Mucosa of rectum (tissue), 2 donors: ENCODE measurements at regions not wholly inside any gene's neighbourhood (a gene's known extent, or its start where the extent isn't known, plus 50 kb on each side); places are given as distances from the start of the nearest gene placed in this dataset.
A peak's percentile ranks its signal among the peaks of the same experiment; 100 is the strongest.

Source experiments
- H3K27ac ChIP-seq, 2 donors: one replicate each; pipeline ENCODE4 v1.7.0; 2013; ENCODE audit warnings: inconsistent platforms in 2 of 2, low read depth in 2 of 2, low read length in 2 of 2
- H3K27me3 ChIP-seq, 2 donors: one replicate each; pipeline ENCODE4 v1.7.0; 2013; ENCODE audit warnings: low read length in 2 of 2; ENCODE audit not compliant: control insufficient read depth in 2 of 2, insufficient read depth in 2 of 2
- H3K36me3 ChIP-seq, 2 donors: one replicate each; pipeline ENCODE4 v1.7.0; 2013; ENCODE audit warnings: low read length in 2 of 2; ENCODE audit not compliant: control insufficient read depth in 2 of 2, insufficient read depth in 2 of 2
- H3K4me1 ChIP-seq, 2 donors: one replicate each; pipeline ENCODE4 v1.7.0; 2013; ENCODE audit warnings: low read length in 2 of 2, mild to moderate bottlenecking in 1 of 2; ENCODE audit not compliant: control insufficient read depth in 2 of 2, insufficient read depth in 2 of 2
- H3K4me3 ChIP-seq, 2 donors: one replicate each; pipeline ENCODE4 v1.7.0; 2013; ENCODE audit warnings: low read length in 2 of 2
- H3K9ac ChIP-seq, 2 donors: one replicate each; pipeline ENCODE4 v1.7.0; 2013; ENCODE audit warnings: low read length in 2 of 2, low read depth in 1 of 2, mild to moderate bottlenecking in 1 of 2
- H3K9me3 ChIP-seq, 2 donors: one replicate each; pipeline ENCODE4 v1.7.0; 2013; ENCODE audit warnings: low read length in 2 of 2; ENCODE audit not compliant: control insufficient read depth in 2 of 2
- donor health status: healthy.
- donor health status: Normal muscosa, but diverticular disease.

DNA sequence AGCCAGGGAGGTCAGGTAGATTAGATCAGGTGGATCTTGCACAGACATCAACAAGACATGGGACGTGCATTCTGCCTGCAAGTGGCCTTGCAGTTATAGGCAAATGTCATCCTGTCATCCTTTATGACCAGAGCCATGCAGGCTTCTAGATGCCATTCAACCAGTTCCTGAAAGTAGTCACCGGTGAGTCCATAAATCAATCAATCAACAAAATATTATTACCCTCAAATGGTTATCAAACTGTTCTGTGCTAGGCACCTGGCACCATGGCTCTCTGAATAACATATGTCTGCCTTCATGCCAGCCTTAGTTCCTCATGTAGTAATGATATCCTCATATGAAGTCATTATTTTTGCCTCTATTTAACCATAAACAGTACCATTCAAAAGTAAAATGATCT lies 146.9 kb downstream of the TOMM20 start:
- Histone ChIP-seq H3K4me1 (peaks cover 44 to 53% of the 10 kb centered on the region in 2 donors), H3K27me3 (no peaks in the 10 kb centered on the region), H3K36me3 (no peaks in the 10 kb centered on the region), H3K9ac (no peak overlapping the region), H3K9me3 (no peaks in the 10 kb centered on the region), H3K27ac (peak overlapping the region; percentile 94), H3K4me3 (no peak overlapping the region)

DNA sequence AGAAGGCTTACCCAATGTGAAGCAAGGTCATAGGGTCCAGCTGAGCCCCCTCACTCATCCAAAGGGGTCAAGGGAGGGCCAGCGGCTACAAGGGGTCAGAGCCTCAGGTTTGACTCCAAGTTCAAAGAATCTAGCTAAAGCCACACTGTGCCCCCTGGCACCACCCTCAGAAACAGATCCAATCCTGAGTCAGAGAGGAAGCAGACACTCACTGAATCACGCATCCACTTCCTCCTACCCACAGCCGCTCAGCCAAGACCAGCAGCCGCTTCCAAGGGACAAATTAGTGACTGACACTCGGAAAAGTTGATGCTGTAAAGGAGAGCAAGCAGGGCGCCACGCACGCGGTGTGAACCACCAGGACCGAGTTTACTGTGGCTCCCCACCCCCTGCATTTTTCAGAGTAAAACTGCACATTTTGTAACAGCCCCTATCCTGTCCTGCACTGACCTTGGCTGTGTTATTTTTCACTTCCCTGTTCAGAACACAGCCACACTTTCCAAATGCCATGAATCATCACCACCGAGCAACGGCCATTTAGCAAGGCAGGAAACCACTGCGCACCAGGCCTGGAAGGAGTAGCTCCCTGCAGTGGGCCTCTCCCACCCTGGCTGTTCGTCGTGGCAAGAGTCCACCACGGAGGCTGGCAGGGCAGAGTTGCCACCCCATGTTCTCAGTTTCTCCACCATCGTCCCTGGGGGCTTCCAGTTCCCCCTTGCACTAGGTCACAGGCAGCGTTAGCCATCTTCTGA lies 147.8 kb downstream of the TOMM20 start:
- Histone ChIP-seq H3K9ac (peak overlapping the region; percentile 56 to 62), H3K36me3 (no peaks in the 10 kb centered on the region), H3K4me3 (peak overlapping the region; percentile 15 to 39), H3K4me1 (peaks cover 43 to 60% of the 10 kb centered on the region in 2 donors), H3K9me3 (no peaks in the 10 kb centered on the region), H3K27ac (peak overlapping the region; percentile 94), H3K27me3 (no peaks in the 10 kb centered on the region)

DNA sequence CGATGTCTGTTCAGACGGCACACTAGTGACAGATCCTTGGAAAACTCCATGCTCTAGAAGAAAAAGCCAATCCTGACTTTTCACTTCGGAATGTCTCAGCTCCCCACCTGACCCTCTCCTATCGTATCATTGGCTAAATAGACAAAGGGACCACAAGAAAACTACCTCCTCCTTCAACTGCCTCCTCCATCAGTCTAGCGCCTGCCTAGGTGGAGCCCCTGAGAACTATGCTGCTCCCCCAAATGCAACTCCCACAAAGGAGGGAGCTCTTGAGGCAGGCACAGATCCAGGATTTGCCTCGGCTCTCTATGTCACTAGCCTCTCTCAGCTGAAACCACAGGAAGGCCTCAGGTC lies 148.4 kb downstream of the TOMM20 start:
- Histone ChIP-seq H3K9me3 (no peaks in the 10 kb centered on the region), H3K27me3 (no peaks in the 10 kb centered on the region), H3K4me1 (peaks cover 49 to 65% of the 10 kb centered on the region in 2 donors), H3K9ac (peak overlapping the region; percentile 53 to 62), H3K36me3 (no peaks in the 10 kb centered on the region), H3K27ac (peak overlapping the region; percentile 94), H3K4me3 (peak overlapping the region in 1 of 2 donors; percentile 39)

DNA sequence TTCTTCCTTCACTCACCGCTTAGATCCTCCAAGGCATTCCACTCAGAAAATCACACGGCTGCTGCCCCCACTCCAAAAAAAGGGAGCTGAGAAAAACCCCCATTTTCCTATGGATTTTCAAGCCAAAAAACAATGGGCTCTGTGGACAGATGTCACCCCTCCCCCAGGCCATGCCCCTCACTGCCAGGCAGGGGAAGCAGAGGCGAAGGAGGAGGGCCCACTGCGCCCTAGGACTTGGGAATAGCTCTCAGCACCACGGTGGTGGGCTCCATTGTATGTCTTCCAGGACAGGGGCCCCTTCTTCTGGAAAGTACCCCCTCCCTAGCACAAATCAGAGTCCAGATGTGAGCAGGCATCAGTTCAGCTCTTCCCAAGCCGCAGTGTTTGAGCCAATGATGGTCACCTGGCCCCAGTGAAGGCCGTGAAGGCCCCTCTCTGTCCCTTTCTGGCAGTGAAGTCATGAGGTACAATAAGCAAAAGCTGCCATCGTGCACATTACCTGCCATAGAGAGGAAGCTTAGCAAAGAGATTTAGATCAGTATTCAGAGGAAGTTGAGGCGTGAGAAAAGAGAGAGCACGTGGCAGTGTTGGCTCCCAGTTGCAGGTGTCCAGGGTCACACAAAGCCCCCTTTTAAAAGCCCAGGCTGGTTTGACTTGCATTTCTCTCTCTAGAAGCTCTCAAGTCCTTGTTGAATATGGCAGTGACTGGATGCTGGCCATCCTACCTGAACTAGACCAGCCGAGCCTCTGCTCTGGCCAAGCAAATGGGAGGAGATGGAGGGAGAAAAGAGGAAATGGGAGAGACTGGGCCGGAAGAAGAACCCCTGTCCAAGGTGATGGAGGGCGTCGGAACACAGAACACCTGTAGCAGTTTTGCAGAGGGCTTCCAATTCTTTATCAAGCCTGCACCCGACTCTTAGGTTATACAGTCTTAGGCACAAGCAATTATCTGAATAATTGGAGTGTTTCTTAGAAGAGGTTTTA lies 149.0 kb downstream of the TOMM20 start:
- H3K4me1 ChIP-seq, result peaks cover 55 to 68% of the 10 kb centered on the region in 2 donors
- H3K27ac ChIP-seq, result peak overlapping the region; percentile 94
- no peaks in the 10 kb centered on the region for H3K27me3 ChIP-seq
- peak overlapping the region; percentile 17 to 55 for H3K4me3 ChIP-seq
- H3K9ac ChIP-seq, result peak overlapping the region; percentile 53 to 71
- H3K9me3 ChIP-seq, result no peaks in the 10 kb centered on the region
- H3K36me3 ChIP-seq, result no peaks in the 10 kb centered on the region

DNA sequence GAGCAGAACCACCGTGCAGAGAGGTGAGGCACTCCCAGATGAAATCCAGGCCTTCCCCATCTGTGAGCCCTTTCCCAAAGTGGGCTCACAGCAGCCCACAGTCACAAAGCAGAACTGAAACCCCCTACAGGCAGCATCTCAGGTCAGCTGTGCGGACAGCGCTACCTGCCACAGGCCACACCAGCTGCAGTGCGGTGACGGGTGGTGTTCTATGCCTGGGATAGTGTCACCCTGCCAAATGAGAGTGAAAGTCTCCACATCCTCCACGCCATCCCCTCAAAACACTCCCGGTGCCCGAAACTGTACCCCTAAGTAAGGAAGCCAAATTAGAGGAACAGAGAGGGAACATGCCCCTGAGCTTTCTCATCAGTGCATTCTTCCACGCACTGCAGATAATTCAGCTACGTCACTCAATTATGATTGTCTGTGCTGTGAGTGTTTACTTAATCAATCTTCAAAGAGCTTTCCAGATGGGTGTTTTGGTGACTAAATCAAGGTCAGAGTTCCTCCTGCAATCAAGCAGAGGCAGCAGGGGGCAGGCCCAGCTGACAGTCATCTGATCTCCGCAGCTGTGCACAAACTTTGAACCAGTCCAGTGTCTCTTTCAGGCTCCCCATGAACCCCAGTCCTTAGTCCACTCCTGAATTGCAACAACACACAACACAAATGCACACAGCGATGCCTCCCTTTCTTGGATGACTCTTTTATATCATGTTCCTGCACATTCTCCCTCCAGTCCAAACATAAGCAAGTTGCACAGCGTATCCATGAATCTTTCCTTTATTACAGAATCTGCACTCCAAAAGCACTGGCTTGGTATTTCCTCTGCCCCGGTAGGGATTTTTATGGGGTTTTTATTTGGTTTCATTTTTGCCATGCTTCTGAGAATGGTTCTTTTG lies 150.0 kb downstream of the TOMM20 start:
- Histone ChIP-seq H3K27me3 (no peaks in the 10 kb centered on the region), H3K9ac (peak overlapping the region; percentile 53 to 71), H3K27ac (peak overlapping the region; percentile 94), H3K36me3 (no peaks in the 10 kb centered on the region), H3K4me3 (peak overlapping the region; percentile 17 to 55), H3K9me3 (no peaks in the 10 kb centered on the region), H3K4me1 (peaks cover 62 to 77% of the 10 kb centered on the region in 2 donors)

DNA sequence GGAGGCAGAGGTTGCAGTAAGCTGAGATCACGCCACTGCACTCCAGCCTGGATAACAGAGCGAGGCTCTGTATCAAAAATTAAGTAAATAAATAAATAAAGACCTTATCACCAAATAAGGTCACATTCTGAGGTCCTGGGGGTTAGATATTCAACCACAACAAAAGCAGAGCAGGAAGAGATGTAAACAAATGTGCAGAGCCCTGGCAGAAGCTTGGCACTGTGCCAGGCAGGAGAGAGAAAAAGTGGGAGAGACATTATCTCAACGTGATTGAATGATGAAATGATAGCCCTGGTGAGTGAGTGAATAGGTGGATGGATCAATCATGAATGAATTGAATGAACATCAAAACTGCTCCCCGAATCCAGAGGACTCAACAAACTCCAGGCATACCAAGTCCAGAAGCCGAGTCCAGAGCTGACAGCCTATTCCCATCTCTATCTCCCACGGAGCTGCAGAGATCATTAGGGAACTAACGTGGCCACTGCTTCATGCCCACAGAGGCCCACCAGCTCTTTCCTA lies 150.7 kb downstream of the TOMM20 start:
- Histone ChIP-seq H3K9ac (peak overlapping the region; percentile 52 to 71), H3K9me3 (no peaks in the 10 kb centered on the region), H3K27me3 (no peaks in the 10 kb centered on the region), H3K27ac (peak overlapping the region; percentile 94), H3K4me1 (peaks cover 67 to 85% of the 10 kb centered on the region in 2 donors), H3K4me3 (peak overlapping the region; percentile 17 to 55), H3K36me3 (no peaks in the 10 kb centered on the region)

DNA sequence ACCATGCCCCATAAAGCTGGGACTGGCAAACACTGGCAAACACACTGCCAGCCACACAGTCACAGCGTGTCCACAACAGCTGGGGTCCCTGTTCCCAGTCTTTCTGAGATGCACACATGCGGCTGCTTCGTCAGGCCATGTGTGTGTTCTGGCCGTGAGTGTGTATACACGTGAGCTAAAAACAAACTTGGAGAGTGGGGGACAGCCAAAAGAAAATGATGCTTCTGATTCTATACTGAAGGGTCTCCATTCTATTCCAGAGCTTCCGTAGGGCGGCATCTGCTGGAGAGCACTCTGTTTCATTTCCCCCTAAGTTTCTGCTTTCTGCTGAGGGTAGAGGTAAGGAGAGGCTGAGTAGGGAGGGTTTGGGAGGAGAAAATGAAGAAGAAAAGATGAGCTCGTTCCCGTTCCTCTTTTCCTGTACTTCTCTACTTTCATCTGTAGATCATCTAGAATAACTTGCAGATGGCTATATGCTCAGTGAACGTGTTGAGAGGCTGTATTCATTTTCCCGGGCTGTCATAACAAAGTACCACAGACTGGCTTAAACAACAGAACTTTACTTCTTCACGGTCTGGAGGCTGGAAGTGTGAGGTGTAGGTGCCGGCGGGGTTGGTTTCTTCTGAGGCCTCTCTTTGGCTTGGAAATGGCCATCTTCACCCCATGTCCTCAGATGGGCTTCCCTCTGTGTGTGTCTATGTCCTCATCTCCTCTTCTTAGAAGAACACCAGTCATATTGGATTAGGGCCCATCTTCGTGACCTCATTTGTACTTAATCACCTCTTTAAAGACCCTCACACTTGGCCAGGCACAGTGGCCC lies 151.6 kb downstream of the TOMM20 start:
- Histone ChIP-seq H3K4me3 (no peak overlapping the region), H3K36me3 (no peaks in the 10 kb centered on the region), H3K9ac (no peak overlapping the region), H3K4me1 (peaks cover 74 to 91% of the 10 kb centered on the region in 2 donors), H3K27me3 (no peaks in the 10 kb centered on the region), H3K27ac (peak overlapping the region; percentile 94), H3K9me3 (no peaks in the 10 kb centered on the region)

DNA sequence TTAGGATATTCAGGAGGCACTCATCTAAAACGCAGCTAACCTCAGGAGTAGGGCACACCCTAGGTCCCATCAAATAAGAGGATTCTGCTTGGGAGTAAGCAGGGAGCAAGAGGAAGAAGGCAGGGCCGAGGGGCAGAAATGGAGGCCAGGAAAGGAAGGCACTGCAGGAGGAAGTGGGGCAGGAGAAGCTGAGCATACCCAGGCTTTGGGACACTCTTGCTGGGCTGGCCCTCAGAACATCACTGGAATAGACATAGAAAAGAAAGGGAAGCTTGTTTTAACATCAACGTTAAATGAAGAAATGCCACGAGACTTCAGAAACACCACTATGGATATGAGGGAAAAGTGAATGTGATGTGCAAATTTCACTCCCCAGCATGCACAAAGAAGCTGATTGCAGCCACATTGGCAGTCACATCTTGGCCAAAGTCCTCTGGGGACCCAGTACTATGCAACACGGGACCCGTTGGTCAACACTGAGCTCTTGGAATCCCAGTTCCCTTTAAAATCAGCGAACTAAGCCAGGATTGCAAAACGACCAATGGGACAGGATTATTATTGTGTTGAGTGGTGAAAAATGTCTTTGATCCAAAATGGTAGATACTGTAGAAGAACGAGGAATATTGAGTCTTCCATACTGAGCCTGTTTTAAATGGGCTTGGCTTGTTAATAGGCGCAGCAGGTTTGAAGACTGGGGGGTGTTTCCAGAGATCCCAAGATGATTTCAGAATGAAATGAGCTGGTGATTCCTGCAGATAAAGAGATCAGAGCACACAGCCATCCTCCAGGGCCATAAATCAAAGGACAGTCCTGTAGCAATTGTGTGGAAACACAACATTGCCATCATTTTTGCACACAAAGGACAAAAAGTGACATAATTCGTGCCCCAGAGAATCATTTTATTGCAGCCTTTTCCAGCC lies 152.4 kb downstream of the TOMM20 start:
- Histone ChIP-seq H3K4me3 (no peak overlapping the region), H3K27ac (peak overlapping the region; percentile 94)

More for the DNA sequence above, 152.4 kb downstream of the TOMM20 start:
- H3K9me3 ChIP-seq, result no peaks in the 10 kb centered on the region
- H3K27me3 ChIP-seq, result no peaks in the 10 kb centered on the region
- H3K9ac ChIP-seq, result no peak overlapping the region
- peaks cover 77 to 92% of the 10 kb centered on the region in 2 donors for H3K4me1 ChIP-seq
- no peaks in the 10 kb centered on the region for H3K36me3 ChIP-seq
